Adipocyte (in vitro differentiated cells): ENCODE measurements at regions not wholly inside any gene's neighbourhood (a gene's known extent, or its start where the extent isn't known, plus 50 kb on each side); places are given as distances from the start of the nearest gene placed in this dataset.
A peak's percentile ranks its signal among the peaks of the same experiment; 100 is the strongest.

ENCODE experiments used
- DNase-seq: peaks from one replicate; pipeline ENCODE4 v3.0.0-alpha.2; 2015; ENCODE audit warnings: low read depth
- H3K27me3 ChIP-seq: replicated peaks from 2 replicates; pipeline ENCODE4 v1.7.0; 2013; ENCODE audit warnings: mild to moderate bottlenecking, low read length, moderate library complexity; ENCODE audit not compliant: control insufficient read depth, insufficient read depth
- H3K36me3 ChIP-seq: 2 replicates; pipeline ENCODE4 v1.7.0; 2013; ENCODE audit warnings: low read length, mild to moderate bottlenecking, moderate library complexity; ENCODE audit not compliant: control insufficient read depth, insufficient read depth, severe bottlenecking
- H3K4me1 ChIP-seq: 2 replicates; pipeline ENCODE4 v1.7.0; 2013; ENCODE audit warnings: mild to moderate bottlenecking, low read length, moderate library complexity; ENCODE audit not compliant: control insufficient read depth, insufficient read depth
- H3K4me3 ChIP-seq: 2 replicates; pipeline ENCODE4 v1.7.0; 2013; ENCODE audit warnings: mild to moderate bottlenecking, low read length, moderate library complexity
- H3K9ac ChIP-seq: 2 replicates; pipeline ENCODE4 v1.7.0; 2013; ENCODE audit warnings: mild to moderate bottlenecking, low read length, moderate library complexity
- H3K9me3 ChIP-seq: 2 replicates; pipeline ENCODE4 v1.7.0; 2013; ENCODE audit warnings: mild to moderate bottlenecking, low read length, moderate library complexity; ENCODE audit not compliant: control insufficient read depth

DNA sequence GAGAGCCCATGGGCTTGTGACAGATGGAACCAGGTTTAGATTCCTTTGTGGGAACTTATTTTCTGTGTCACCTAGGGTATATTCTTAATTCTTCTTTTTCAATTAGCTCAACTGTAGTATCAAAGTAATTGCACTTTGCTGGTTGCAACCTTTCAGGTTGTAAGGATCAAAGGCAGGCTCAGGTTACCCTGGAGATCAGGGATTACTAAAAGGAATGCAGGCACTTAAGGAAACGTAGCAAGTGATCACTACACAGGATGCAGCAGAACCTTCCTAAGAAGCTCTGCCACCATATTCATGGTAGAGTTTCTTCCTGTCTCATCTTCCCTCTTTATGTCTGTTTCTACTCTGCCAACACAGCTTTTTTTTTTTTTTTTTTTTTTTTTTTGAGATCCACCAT is 133.2 kb upstream of the JAG1 start:
- no peak for DNase-seq
- Histone ChIP-seq H3K9ac (no peak overlapping the region), H3K36me3 (no peaks in the 10 kb centered on the region), H3K9me3 (no peaks in the 10 kb centered on the region), H3K4me3 (no peak overlapping the region), H3K27me3 (no peaks in the 10 kb centered on the region), H3K4me1 (peaks cover 14% of the 10 kb centered on the region)

DNA sequence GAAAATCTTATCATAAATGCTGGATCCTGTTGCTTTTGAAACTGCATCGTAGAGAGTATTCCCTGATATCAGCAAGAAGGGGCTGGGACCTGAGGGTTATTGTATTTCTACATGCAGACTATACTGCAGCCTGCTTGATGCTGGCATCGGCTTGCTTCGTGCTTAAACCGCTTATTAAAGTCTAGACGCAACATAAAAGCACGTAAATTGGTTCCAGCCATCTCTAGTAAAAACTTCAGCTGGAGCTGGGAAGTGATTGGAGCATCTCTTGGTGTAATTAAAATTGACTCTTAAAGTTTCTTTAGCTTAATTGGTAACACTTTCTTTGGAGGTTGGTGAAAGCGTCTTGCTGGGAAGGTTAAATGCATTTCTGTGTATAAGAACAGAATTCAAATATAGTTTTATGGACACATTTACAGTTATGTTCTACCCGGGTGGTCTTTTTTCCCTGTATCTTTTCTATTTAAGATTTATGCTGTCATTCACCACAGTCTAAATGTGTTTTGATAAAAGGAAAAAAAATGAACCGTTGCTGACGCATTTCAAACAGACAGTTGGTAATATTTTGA is 139.0 kb upstream of the JAG1 start:
- Histone ChIP-seq H3K9ac (no peak overlapping the region), H3K4me3 (no peak overlapping the region), H3K36me3 (no peaks in the 10 kb centered on the region), H3K9me3 (no peaks in the 10 kb centered on the region), H3K27me3 (peaks cover 3% of the 10 kb centered on the region), H3K4me1 (no peaks in the 10 kb centered on the region)
- DNase-seq, result no peak

DNA sequence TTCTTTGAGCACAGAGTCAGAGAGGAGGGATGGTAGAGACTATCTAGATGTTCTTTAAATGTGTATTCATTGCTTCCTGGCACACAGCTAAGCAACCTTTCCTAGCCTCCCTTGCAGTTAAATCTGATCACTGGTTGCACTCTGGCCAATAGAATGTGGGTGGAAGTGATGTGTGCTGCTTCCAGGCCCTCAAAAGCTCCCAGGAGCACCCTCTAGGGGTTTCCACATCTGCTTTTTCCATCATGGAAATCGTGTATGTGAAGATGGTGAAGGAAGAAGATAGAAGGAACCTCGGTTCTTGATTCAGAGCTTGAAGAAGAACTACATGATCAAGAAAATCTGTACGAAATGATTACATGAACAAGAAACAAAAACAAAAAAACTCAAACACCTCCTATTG is 149.8 kb upstream of the JAG1 start:
- H3K36me3 ChIP-seq, result no peaks in the 10 kb centered on the region
- no peak for DNase-seq
- no peak overlapping the region for H3K4me3 ChIP-seq
- H3K4me1 ChIP-seq, result no peaks in the 10 kb centered on the region
- no peak overlapping the region for H3K9ac ChIP-seq
- no peaks in the 10 kb centered on the region for H3K27me3 ChIP-seq
- no peaks in the 10 kb centered on the region for H3K9me3 ChIP-seq

DNA sequence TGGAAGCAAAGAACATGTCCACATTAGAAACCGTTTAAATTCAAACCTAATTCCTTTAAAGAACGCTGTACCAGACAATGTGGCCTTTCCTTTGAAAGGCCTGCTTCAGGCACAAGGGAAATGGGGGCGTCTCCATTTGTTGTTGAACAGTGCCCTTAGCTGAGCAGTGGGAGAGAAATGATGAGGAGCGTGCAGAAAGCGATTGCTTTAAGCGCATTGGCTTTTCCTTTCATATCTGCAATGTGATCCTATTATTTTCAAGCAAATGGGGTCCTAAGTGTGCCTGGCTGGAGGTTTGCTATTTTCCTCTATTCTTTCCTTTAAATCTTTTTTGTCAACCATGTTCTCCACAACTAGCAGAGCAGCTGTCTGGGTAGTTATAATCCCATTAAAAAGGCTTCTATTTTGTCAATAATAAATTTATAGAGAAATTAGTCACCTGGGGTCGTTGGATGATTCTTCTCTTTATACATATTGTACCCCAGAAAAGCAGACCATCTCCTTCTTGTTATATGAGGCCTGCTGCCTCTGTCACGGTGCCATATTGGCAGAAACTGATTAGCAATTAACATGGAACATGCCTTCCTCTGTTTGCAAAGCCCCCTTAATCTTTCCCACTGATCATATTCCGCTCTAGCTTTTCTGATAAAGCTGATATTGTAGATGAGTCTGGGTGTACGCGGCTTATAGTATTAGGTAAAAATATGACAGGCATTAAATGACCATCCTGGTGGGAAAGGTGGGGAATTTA is 151.1 kb upstream of the JAG1 start:
- DNase-seq, result no peak
- Histone ChIP-seq H3K4me1 (no peaks in the 10 kb centered on the region), H3K9ac (no peak overlapping the region), H3K27me3 (no peaks in the 10 kb centered on the region), H3K36me3 (no peaks in the 10 kb centered on the region), H3K9me3 (no peaks in the 10 kb centered on the region), H3K4me3 (no peak overlapping the region)

DNA sequence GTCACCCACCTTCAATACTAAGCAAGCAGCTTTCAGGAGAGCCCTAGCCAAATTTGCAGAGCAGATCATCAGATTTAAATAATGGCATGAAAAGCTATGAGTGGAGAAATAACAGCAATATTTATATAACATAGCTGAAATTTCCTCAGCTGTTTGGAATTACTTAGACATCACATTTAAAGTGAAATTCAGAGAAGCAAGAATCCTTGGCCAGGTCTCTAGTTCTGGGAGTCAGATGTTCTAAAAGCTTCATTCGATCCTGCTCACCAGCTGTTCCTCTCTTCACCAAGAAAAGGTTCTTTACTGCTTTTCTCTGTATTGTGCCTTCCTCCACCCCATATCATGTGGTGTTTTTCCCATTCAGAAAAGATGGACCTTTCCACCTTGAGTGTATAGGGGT is 152.3 kb upstream of the JAG1 start:
- H3K36me3 ChIP-seq, result no peaks in the 10 kb centered on the region
- H3K9me3 ChIP-seq, result no peaks in the 10 kb centered on the region
- H3K4me1 ChIP-seq, result no peaks in the 10 kb centered on the region
- DNase-seq, result peak; percentile 32
- no peaks in the 10 kb centered on the region for H3K27me3 ChIP-seq
- H3K4me3 ChIP-seq, result no peak overlapping the region
- H3K9ac ChIP-seq, result no peak overlapping the region

DNA sequence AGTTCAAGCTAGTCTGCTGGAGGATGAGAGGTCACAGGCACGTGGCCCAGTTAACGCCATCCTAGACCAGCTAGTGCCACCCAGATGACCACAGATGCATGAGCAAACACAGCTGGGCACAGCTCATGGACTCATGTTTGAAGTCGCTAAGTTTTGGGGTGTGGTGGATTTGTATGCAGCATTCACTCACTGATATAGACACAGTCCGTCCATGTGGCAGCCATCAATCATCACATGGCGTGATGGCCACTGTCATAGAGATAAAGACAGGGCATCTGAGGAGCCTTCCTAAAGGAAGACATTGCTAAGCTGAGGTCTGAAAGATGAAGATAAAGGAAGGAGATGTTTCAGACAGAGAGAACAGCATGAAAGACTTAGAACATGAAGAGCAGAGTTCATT is 154.4 kb upstream of the JAG1 start:
- Histone ChIP-seq H3K9ac (no peak overlapping the region), H3K36me3 (no peaks in the 10 kb centered on the region), H3K9me3 (no peaks in the 10 kb centered on the region), H3K4me3 (no peak overlapping the region), H3K27me3 (no peaks in the 10 kb centered on the region), H3K4me1 (no peaks in the 10 kb centered on the region)
- DNase-seq, result no peak

DNA sequence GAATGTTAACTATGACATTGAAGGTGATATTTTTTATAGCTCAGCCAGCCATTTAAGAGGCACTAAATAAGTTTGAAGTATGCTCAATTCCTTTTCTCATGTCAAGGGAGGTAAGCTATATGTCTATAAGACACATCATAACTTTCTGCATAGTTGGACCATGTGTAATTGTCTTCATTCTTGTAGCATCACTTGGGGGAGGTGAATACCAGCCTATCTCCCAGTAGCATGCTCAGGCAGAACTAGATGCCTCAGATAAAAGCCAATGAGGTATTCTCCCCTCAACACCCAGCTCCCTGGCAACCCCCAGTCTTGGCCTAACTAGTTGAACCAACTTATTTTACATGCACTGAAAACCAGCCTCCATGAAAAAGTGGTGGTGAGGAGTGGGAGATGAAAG is 158.3 kb upstream of the JAG1 start:
- H3K4me1 ChIP-seq, result no peaks in the 10 kb centered on the region
- H3K36me3 ChIP-seq, result no peaks in the 10 kb centered on the region
- H3K9me3 ChIP-seq, result no peaks in the 10 kb centered on the region
- no peak overlapping the region for H3K4me3 ChIP-seq
- peak; percentile 6 for DNase-seq
- H3K9ac ChIP-seq, result no peak overlapping the region
- H3K27me3 ChIP-seq, result no peaks in the 10 kb centered on the region

DNA sequence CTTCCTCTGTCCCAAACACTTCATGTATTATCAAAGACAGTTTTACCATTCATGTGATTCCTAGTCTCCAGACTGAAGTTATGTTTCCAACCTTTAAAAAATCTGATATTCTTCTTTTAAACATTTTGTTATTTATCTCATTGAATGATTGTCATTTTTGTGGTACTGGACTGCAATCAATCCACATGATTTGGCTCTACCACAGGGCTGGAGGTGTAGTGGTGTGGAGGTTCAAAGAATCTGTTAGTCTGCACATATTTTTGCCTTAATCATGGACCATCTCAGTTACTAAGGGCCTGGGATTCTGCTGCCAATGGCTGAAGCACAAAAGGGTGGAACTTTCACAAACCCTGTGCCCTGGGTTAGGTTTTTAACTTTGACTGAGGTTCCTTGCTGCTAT is 164.1 kb upstream of the JAG1 start:
- H3K4me1 ChIP-seq, result peaks cover 2% of the 10 kb centered on the region
- no peak for DNase-seq
- H3K36me3 ChIP-seq, result no peaks in the 10 kb centered on the region
- H3K9me3 ChIP-seq, result peaks cover 19% of the 10 kb centered on the region
- H3K27me3 ChIP-seq, result no peaks in the 10 kb centered on the region
- H3K4me3 ChIP-seq, result no peak overlapping the region
- H3K9ac ChIP-seq, result no peak overlapping the region

DNA sequence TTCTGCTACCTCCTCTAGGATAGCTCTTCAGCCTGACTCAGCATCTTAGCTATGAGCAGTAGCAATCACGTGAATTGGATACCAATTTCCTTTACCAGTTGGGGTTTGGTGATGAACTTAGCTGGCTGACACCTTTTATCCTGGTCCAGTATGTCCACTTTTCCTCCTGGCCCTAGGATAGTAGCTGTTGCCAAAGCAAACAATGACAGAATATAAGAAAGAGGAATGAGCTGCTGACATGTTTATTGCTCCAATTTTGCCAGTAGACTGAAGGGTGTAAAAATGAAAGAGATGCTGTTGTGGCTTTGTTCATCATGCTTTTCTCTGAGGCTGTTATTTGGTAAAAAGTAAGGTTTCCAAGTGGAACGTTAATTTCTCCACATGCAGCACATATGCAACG is 168.3 kb upstream of the JAG1 start:
- Histone ChIP-seq H3K36me3 (no peaks in the 10 kb centered on the region), H3K4me3 (no peak overlapping the region), H3K27me3 (no peaks in the 10 kb centered on the region), H3K9me3 (peaks cover 19% of the 10 kb centered on the region), H3K9ac (no peak overlapping the region), H3K4me1 (peaks cover 11% of the 10 kb centered on the region)
- DNase-seq, result no peak

DNA sequence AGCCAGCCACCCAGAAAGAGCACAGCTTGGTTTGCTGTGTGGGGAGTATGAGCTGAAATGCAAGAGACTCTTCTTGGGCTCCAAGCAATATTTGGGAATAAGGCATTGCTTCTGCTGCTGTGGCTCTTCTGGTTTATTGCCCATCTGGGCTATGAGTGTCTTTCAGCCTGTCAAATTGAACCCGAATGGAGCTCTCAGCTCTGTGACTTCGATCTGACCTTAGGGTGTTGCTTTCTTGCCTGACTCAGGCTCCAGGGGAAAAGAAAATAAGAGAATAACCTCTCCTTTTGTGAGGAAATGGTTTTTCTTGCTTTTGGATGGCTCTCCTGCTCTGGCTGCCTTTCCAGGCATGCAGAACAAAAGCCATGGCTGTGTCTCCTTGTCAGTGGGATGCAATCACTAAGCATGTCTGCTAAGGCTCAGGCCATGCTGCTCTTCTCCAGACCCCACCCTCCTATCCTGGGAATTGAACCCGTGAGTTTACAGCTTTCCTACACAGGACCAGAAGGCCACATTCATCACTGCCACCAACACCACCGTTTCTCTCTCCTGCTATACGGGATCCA is 169.4 kb upstream of the JAG1 start:
- H3K4me1 ChIP-seq, result peaks cover 12% of the 10 kb centered on the region
- H3K9me3 ChIP-seq, result peaks cover 19% of the 10 kb centered on the region
- H3K9ac ChIP-seq, result no peak overlapping the region
- H3K27me3 ChIP-seq, result no peaks in the 10 kb centered on the region
- no peaks in the 10 kb centered on the region for H3K36me3 ChIP-seq
- peak overlapping the region; percentile 31 for H3K4me3 ChIP-seq
- DNase-seq, result no peak

DNA sequence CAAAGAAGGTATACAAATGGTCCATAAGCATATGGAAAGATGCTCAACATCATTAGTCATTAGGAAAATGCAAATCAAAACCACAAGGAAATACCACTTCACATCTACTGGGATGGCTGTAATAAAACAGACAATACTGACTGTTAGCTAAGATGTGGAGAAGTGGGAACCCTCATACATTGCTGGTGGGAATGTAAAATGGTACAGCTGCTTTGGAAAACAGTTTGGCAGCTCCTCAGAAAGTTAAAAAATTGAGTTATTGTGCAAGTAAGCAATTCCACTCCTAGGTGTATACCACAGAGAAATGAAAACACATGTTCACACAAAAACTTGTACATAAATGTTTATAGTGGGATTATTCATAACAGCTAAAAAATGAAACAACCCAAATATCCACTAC is 173.0 kb upstream of the JAG1 start:
- no peak overlapping the region for H3K9ac ChIP-seq
- H3K27me3 ChIP-seq, result no peaks in the 10 kb centered on the region
- no peaks in the 10 kb centered on the region for H3K36me3 ChIP-seq
- H3K4me1 ChIP-seq, result peaks cover 26% of the 10 kb centered on the region
- peaks cover 5% of the 10 kb centered on the region for H3K9me3 ChIP-seq
- H3K4me3 ChIP-seq, result no peak overlapping the region
- DNase-seq, result peak; percentile 48
